Activated naive CD8-positive, alpha-beta T cell (primary cell): ENCODE measurements at regions not wholly inside any gene's neighbourhood (a gene's known extent, or its start where the extent isn't known, plus 50 kb on each side); places are given as distances from the start of the nearest gene placed in this dataset.

ENCODE experiments used
- H3K27ac Mint-ChIP-seq: one replicate; pipeline ENCODE4 v1.8.0; 2021; ENCODE audit warnings: mixed read lengths
- H3K27me3 Mint-ChIP-seq: one replicate; pipeline ENCODE4 v1.8.0; 2021; ENCODE audit warnings: mixed read lengths
- H3K36me3 Mint-ChIP-seq: one replicate; pipeline ENCODE4 v1.8.0; 2021; ENCODE audit warnings: mixed read lengths
- H3K4me1 Mint-ChIP-seq: one replicate; pipeline ENCODE4 v1.8.0; 2021; ENCODE audit warnings: low read depth, mixed read lengths
- H3K4me3 Mint-ChIP-seq: one replicate; pipeline ENCODE4 v1.8.0; 2021; ENCODE audit warnings: mild to moderate bottlenecking, mixed read lengths
- H3K9me3 Mint-ChIP-seq: one replicate; pipeline ENCODE4 v1.8.0; 2021; ENCODE audit warnings: low read depth, mixed read lengths

- Mint-ChIP-seq H3K9me3 (peaks cover 4% of the 10 kb centered on the region), H3K27ac (no peak overlapping the region), H3K36me3 (no peaks in the 10 kb centered on the region), H3K4me3 (no peak overlapping the region), H3K27me3 (no peaks in the 10 kb centered on the region), H3K4me1 (no peaks in the 10 kb centered on the region)
These were observed 964.3 kb downstream of the SLITRK1 start for GRCh38 chr13:82917984-82918383.

- no peaks in the 10 kb centered on the region for H3K27me3 Mint-ChIP-seq
- no peaks in the 10 kb centered on the region for H3K4me1 Mint-ChIP-seq
- H3K9me3 Mint-ChIP-seq: peaks cover 5% of the 10 kb centered on the region
- H3K4me3 Mint-ChIP-seq: no peak overlapping the region
- no peak overlapping the region for H3K27ac Mint-ChIP-seq
- H3K36me3 Mint-ChIP-seq: no peaks in the 10 kb centered on the region
These were observed 969.7 kb downstream of the SLITRK1 start for GRCh38 chr13:82912564-82912963.

GRCh38 chr13:82905071-82905470 lies 977.2 kb downstream of the SLITRK1 start:
- no peak overlapping the region for H3K27ac Mint-ChIP-seq
- H3K36me3 Mint-ChIP-seq: no peaks in the 10 kb centered on the region
- H3K9me3 Mint-ChIP-seq: peaks cover 6% of the 10 kb centered on the region
- H3K4me3 Mint-ChIP-seq: no peak overlapping the region
- no peaks in the 10 kb centered on the region for H3K4me1 Mint-ChIP-seq
- H3K27me3 Mint-ChIP-seq: no peaks in the 10 kb centered on the region

- H3K36me3 Mint-ChIP-seq: no peaks in the 10 kb centered on the region
- no peak overlapping the region for H3K4me3 Mint-ChIP-seq
- H3K4me1 Mint-ChIP-seq: no peaks in the 10 kb centered on the region
- no peaks in the 10 kb centered on the region for H3K9me3 Mint-ChIP-seq
- H3K27ac Mint-ChIP-seq: no peak overlapping the region
- H3K27me3 Mint-ChIP-seq: no peaks in the 10 kb centered on the region
These were observed 981.8 kb downstream of the SLITRK1 start for GRCh38 chr13:82900453-82900852.

GRCh38 chr13:82898586-82898985 lies 983.7 kb downstream of the SLITRK1 start:
- no peaks in the 10 kb centered on the region for H3K36me3 Mint-ChIP-seq
- H3K27ac Mint-ChIP-seq: no peak overlapping the region
- no peaks in the 10 kb centered on the region for H3K4me1 Mint-ChIP-seq
- no peak overlapping the region for H3K4me3 Mint-ChIP-seq
- H3K27me3 Mint-ChIP-seq: no peaks in the 10 kb centered on the region
- H3K9me3 Mint-ChIP-seq: no peaks in the 10 kb centered on the region

- Mint-ChIP-seq H3K4me3 (no peak overlapping the region), H3K27me3 (no peaks in the 10 kb centered on the region), H3K9me3 (peaks cover 4% of the 10 kb centered on the region), H3K4me1 (no peaks in the 10 kb centered on the region), H3K36me3 (no peaks in the 10 kb centered on the region), H3K27ac (no peak overlapping the region)
These were observed 1002.4 kb downstream of the SLITRK1 start for GRCh38 chr13:82879921-82880320.

GRCh38 chr13:82878536-82878935 lies 1003.7 kb downstream of the SLITRK1 start:
- no peak overlapping the region for H3K4me3 Mint-ChIP-seq
- H3K36me3 Mint-ChIP-seq: no peaks in the 10 kb centered on the region
- H3K27ac Mint-ChIP-seq: no peak overlapping the region
- H3K27me3 Mint-ChIP-seq: no peaks in the 10 kb centered on the region
- H3K9me3 Mint-ChIP-seq: no peaks in the 10 kb centered on the region
- H3K4me1 Mint-ChIP-seq: no peaks in the 10 kb centered on the region

GRCh38 chr13:82867284-82867683 lies 1015.0 kb downstream of the SLITRK1 start:
- no peaks in the 10 kb centered on the region for H3K4me1 Mint-ChIP-seq
- H3K9me3 Mint-ChIP-seq: peaks cover 6% of the 10 kb centered on the region
- H3K27me3 Mint-ChIP-seq: no peaks in the 10 kb centered on the region
- H3K4me3 Mint-ChIP-seq: no peak overlapping the region
- no peaks in the 10 kb centered on the region for H3K36me3 Mint-ChIP-seq
- H3K27ac Mint-ChIP-seq: no peak overlapping the region

- Mint-ChIP-seq H3K4me1 (no peaks in the 10 kb centered on the region), H3K9me3 (peaks cover 3% of the 10 kb centered on the region), H3K4me3 (no peak overlapping the region), H3K27me3 (no peaks in the 10 kb centered on the region), H3K27ac (no peak overlapping the region), H3K36me3 (no peaks in the 10 kb centered on the region)
These were observed 1031.6 kb downstream of the SLITRK1 start for GRCh38 chr13:82850644-82851043.

- H3K4me3 Mint-ChIP-seq: no peak overlapping the region
- H3K9me3 Mint-ChIP-seq: peaks cover 3% of the 10 kb centered on the region
These were observed 1033.5 kb downstream of the SLITRK1 start for GRCh38 chr13:82848766-82849165.

GRCh38 chr13:82847595-82847994 lies 1034.7 kb downstream of the SLITRK1 start:
- H3K4me3 Mint-ChIP-seq: no peak overlapping the region
- no peak overlapping the region for H3K27ac Mint-ChIP-seq
- H3K4me1 Mint-ChIP-seq: no peaks in the 10 kb centered on the region
- H3K36me3 Mint-ChIP-seq: no peaks in the 10 kb centered on the region
- H3K27me3 Mint-ChIP-seq: no peaks in the 10 kb centered on the region
- H3K9me3 Mint-ChIP-seq: peaks cover 7% of the 10 kb centered on the region

More at GRCh38 chr13:82848766-82849165, 1033.5 kb downstream of the SLITRK1 start:
- no peaks in the 10 kb centered on the region for H3K36me3 Mint-ChIP-seq
- no peaks in the 10 kb centered on the region for H3K27me3 Mint-ChIP-seq
- no peak overlapping the region for H3K27ac Mint-ChIP-seq
- no peaks in the 10 kb centered on the region for H3K4me1 Mint-ChIP-seq

GRCh38 chr13:82833923-82834322 lies 1048.4 kb downstream of the SLITRK1 start:
- H3K4me3 Mint-ChIP-seq: no peak overlapping the region
- H3K4me1 Mint-ChIP-seq: no peaks in the 10 kb centered on the region
- H3K27me3 Mint-ChIP-seq: no peaks in the 10 kb centered on the region
- no peak overlapping the region for H3K27ac Mint-ChIP-seq
- peaks cover 13% of the 10 kb centered on the region for H3K9me3 Mint-ChIP-seq
- no peaks in the 10 kb centered on the region for H3K36me3 Mint-ChIP-seq

- Mint-ChIP-seq H3K4me3 (no peak overlapping the region), H3K9me3 (peaks cover 10% of the 10 kb centered on the region), H3K36me3 (no peaks in the 10 kb centered on the region), H3K27ac (no peak overlapping the region), H3K4me1 (no peaks in the 10 kb centered on the region), H3K27me3 (no peaks in the 10 kb centered on the region)
These were observed 1053.2 kb downstream of the SLITRK1 start for GRCh38 chr13:82829040-82829439.

GRCh38 chr13:82827724-82828123 lies 1054.5 kb downstream of the SLITRK1 start:
- Mint-ChIP-seq H3K27ac (no peak overlapping the region), H3K9me3 (peaks cover 10% of the 10 kb centered on the region), H3K36me3 (no peaks in the 10 kb centered on the region), H3K4me1 (no peaks in the 10 kb centered on the region), H3K27me3 (no peaks in the 10 kb centered on the region), H3K4me3 (no peak overlapping the region)

GRCh38 chr13:82822935-82823334 lies 1059.3 kb downstream of the SLITRK1 start:
- no peaks in the 10 kb centered on the region for H3K36me3 Mint-ChIP-seq
- H3K27ac Mint-ChIP-seq: no peak overlapping the region
- no peaks in the 10 kb centered on the region for H3K4me1 Mint-ChIP-seq
- peaks cover 6% of the 10 kb centered on the region for H3K9me3 Mint-ChIP-seq
- no peak overlapping the region for H3K4me3 Mint-ChIP-seq
- H3K27me3 Mint-ChIP-seq: no peaks in the 10 kb centered on the region

- no peaks in the 10 kb centered on the region for H3K27me3 Mint-ChIP-seq
- H3K4me3 Mint-ChIP-seq: no peak overlapping the region
- H3K27ac Mint-ChIP-seq: no peak overlapping the region
These were observed 1065.1 kb downstream of the SLITRK1 start for GRCh38 chr13:82817133-82817532.

More at GRCh38 chr13:82817133-82817532, 1065.1 kb downstream of the SLITRK1 start:
- no peaks in the 10 kb centered on the region for H3K4me1 Mint-ChIP-seq
- no peaks in the 10 kb centered on the region for H3K36me3 Mint-ChIP-seq
- peaks cover 7% of the 10 kb centered on the region for H3K9me3 Mint-ChIP-seq
